Astrocyte (in vitro differentiated cells and primary cell): ENCODE measurements at regions not wholly inside any gene's neighbourhood (a gene's known extent, or its start where the extent isn't known, plus 50 kb on each side); places are given as distances from the start of the nearest gene placed in this dataset.

Experiments
- DNase-seq: peaks from one replicate; pipeline ENCODE4 v3.0.0-alpha.2; 2010; ENCODE audit warnings: low read depth
- FAIRE-seq: peaks from 2 replicates; lab custom pipeline; 2011; peaks lifted over from hg19 to GRCh38; lab: Jason Lieb, UNC
- H2AFZ ChIP-seq: 2 replicates; pipeline ENCODE4 v1.6.0; 2012; ENCODE audit warnings: low read depth, low read length, inconsistent platforms
- H3K27ac ChIP-seq: 2 replicates; pipeline ENCODE4 v1.5.1; 2011; ENCODE audit warnings: low read depth, low read length, inconsistent platforms
- H3K27me3 ChIP-seq: 2 replicates; pipeline ENCODE4 v1.6.0; 2011; ENCODE audit warnings: low read length, inconsistent platforms; ENCODE audit not compliant: insufficient read depth
- H3K36me3 ChIP-seq: 2 replicates; pipeline ENCODE4 v1.5.1; 2011; ENCODE audit warnings: low read length, inconsistent platforms; ENCODE audit not compliant: insufficient read depth
- H3K4me1 ChIP-seq: 2 replicates; pipeline ENCODE4 v1.5.1; 2011; ENCODE audit warnings: low read length, inconsistent platforms; ENCODE audit not compliant: insufficient read depth
- H3K4me2 ChIP-seq: 2 replicates; pipeline ENCODE4 v1.6.0; 2012; ENCODE audit warnings: low read length, inconsistent platforms
- H3K4me3 ChIP-seq: 2 replicates; pipeline ENCODE4 v1.5.1; 2011; ENCODE audit warnings: low read depth, mild to moderate bottlenecking, low read length, inconsistent platforms; ENCODE audit not compliant: insufficient read depth
- H3K79me2 ChIP-seq: 2 replicates; pipeline ENCODE4 v1.6.0; 2012; ENCODE audit warnings: mild to moderate bottlenecking, low read length, inconsistent platforms; ENCODE audit not compliant: insufficient read depth
- H3K9ac ChIP-seq: 2 replicates; pipeline ENCODE4 v1.6.0; 2012; ENCODE audit warnings: mild to moderate bottlenecking, low read length, inconsistent platforms
- H3K9me3 ChIP-seq: 2 replicates; pipeline ENCODE4 v1.5.1; 2012; ENCODE audit warnings: low read depth, mild to moderate bottlenecking, low read length, inconsistent platforms; ENCODE audit not compliant: insufficient read depth
- H4K20me1 ChIP-seq: 2 replicates; pipeline ENCODE4 v1.6.0; 2012; ENCODE audit warnings: low read length, inconsistent platforms; ENCODE audit not compliant: insufficient read depth
- H3K27ac Mint-ChIP-seq: one replicate; pipeline ENCODE4 v1.8.0; 2021; ENCODE audit warnings: mild to moderate bottlenecking, mixed read lengths; ENCODE audit not compliant: unreplicated experiment
- H3K27me3 Mint-ChIP-seq: one replicate; pipeline ENCODE4 v1.8.0; 2021; ENCODE audit warnings: low read depth, mixed read lengths; ENCODE audit not compliant: unreplicated experiment
- H3K36me3 Mint-ChIP-seq: one replicate; pipeline ENCODE4 v1.8.0; 2021; ENCODE audit warnings: low read depth, mixed read lengths; ENCODE audit not compliant: unreplicated experiment
- H3K4me1 Mint-ChIP-seq: one replicate; pipeline ENCODE4 v1.8.0; 2021; ENCODE audit warnings: low read depth, mixed read lengths; ENCODE audit not compliant: unreplicated experiment
- H3K4me3 Mint-ChIP-seq: one replicate; pipeline ENCODE4 v1.8.0; 2021; ENCODE audit warnings: mild to moderate bottlenecking, moderate library complexity, mixed read lengths; ENCODE audit not compliant: unreplicated experiment
- H3K9me3 Mint-ChIP-seq: one replicate; pipeline ENCODE4 v1.8.0; 2021; ENCODE audit warnings: mild to moderate bottlenecking, mixed read lengths; ENCODE audit not compliant: unreplicated experiment
- EZH2 ChIP-seq: IDR thresholded peaks from 2 replicates; pipeline ENCODE4 v1.6.1; 2012; ENCODE audit warnings: mild to moderate bottlenecking, low read length, inconsistent platforms; ENCODE audit not compliant: insufficient read depth
- TF ChIP-seq, protein P1 (sequence below): IDR thresholded peaks from 2 replicates; pipeline ENCODE4 v1.5.1; 2011; ENCODE audit warnings: low read depth, mild to moderate bottlenecking, inconsistent platforms, low read length, moderate library complexity; ENCODE audit not compliant: insufficient read depth

- Mint-ChIP-seq H3K4me3 (no peak overlapping the region), H3K27me3 (peaks cover 15% of the 10 kb centered on the region), H3K9me3 (no peaks in the 10 kb centered on the region), H3K36me3 (no peaks in the 10 kb centered on the region), H3K4me1 (peaks cover 12% of the 10 kb centered on the region), H3K27ac (peak overlapping the region; percentile 55)
- H3K79me2 ChIP-seq: no peaks in the 10 kb centered on the region
- peaks cover 7% of the 10 kb centered on the region for H3K27me3 ChIP-seq
- H4K20me1 ChIP-seq: no peaks in the 10 kb centered on the region
- no peak overlapping the region for H3K4me3 ChIP-seq
- TF ChIP-seq, protein P1, sequence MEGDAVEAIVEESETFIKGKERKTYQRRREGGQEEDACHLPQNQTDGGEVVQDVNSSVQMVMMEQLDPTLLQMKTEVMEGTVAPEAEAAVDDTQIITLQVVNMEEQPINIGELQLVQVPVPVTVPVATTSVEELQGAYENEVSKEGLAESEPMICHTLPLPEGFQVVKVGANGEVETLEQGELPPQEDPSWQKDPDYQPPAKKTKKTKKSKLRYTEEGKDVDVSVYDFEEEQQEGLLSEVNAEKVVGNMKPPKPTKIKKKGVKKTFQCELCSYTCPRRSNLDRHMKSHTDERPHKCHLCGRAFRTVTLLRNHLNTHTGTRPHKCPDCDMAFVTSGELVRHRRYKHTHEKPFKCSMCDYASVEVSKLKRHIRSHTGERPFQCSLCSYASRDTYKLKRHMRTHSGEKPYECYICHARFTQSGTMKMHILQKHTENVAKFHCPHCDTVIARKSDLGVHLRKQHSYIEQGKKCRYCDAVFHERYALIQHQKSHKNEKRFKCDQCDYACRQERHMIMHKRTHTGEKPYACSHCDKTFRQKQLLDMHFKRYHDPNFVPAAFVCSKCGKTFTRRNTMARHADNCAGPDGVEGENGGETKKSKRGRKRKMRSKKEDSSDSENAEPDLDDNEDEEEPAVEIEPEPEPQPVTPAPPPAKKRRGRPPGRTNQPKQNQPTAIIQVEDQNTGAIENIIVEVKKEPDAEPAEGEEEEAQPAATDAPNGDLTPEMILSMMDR: no peak
- TF ChIP-seq EZH2: no peak
- H3K27ac ChIP-seq: no peak overlapping the region
- no peaks in the 10 kb centered on the region for H3K9me3 ChIP-seq
- DNase-seq (peak; percentile 56), FAIRE-seq (no peak)
- no peak overlapping the region for H3K9ac ChIP-seq
- H3K4me2 ChIP-seq: peak overlapping the region; percentile 34
- no peak overlapping the region for H2AFZ ChIP-seq
- H3K4me1 ChIP-seq: peaks cover 14% of the 10 kb centered on the region
- H3K36me3 ChIP-seq: no peaks in the 10 kb centered on the region
These were observed 512.8 kb downstream of the INSC start for GRCh38 chr11:15627560-15627959.

- Histone ChIP-seq H3K4me3 (no peak overlapping the region), H3K4me1 (peaks cover 10% of the 10 kb centered on the region), H3K27ac (no peak overlapping the region), H3K36me3 (no peaks in the 10 kb centered on the region), H3K9ac (no peak overlapping the region), H3K79me2 (no peaks in the 10 kb centered on the region), H3K27me3 (no peaks in the 10 kb centered on the region), H4K20me1 (no peaks in the 10 kb centered on the region), H3K4me2 (no peak overlapping the region), H2AFZ (no peak overlapping the region), H3K9me3 (no peaks in the 10 kb centered on the region)
- Mint-ChIP-seq H3K9me3 (no peaks in the 10 kb centered on the region), H3K27ac (no peak overlapping the region), H3K27me3 (peaks cover 10% of the 10 kb centered on the region), H3K4me3 (no peak overlapping the region), H3K36me3 (no peaks in the 10 kb centered on the region), H3K4me1 (peaks cover 12% of the 10 kb centered on the region)
- DNase-seq (no peak), FAIRE-seq (no peak)
- TF ChIP-seq, protein P1: no peak
- TF ChIP-seq EZH2: no peak
These were observed 515.1 kb downstream of the INSC start for GRCh38 chr11:15629690-15630321.

DNA sequence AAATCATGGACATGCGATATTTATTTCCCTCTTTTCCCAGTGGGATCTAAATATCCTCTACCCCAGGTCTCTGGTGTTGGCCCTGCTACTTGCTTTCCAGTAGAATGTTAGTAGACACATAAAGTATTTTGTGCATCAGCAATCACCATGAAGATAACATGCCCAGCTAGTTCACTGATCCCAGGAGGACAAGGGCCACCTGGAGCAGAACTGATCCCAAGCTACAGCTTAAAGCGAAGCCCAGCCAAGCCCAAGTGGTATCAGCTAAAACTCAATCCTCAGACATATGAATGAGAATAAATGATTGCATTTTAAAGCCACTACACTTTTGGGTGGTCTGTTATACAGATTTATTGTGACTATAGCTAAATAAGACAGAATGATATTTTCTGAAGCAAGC lies 516.2 kb downstream of the INSC start:
- FAIRE-seq: no peak

More for the DNA sequence above, 516.2 kb downstream of the INSC start:
- Histone ChIP-seq H3K9me3 (no peaks in the 10 kb centered on the region), H3K27me3 (no peaks in the 10 kb centered on the region), H3K79me2 (no peaks in the 10 kb centered on the region), H3K36me3 (no peaks in the 10 kb centered on the region), H2AFZ (no peak overlapping the region), H4K20me1 (no peaks in the 10 kb centered on the region), H3K4me2 (no peak overlapping the region), H3K9ac (no peak overlapping the region), H3K4me1 (peaks cover 10% of the 10 kb centered on the region), H3K27ac (no peak overlapping the region), H3K4me3 (no peak overlapping the region)
- Mint-ChIP-seq H3K36me3 (no peaks in the 10 kb centered on the region), H3K9me3 (no peaks in the 10 kb centered on the region), H3K4me3 (no peak overlapping the region), H3K27ac (no peak overlapping the region), H3K27me3 (peaks cover 10% of the 10 kb centered on the region), H3K4me1 (peaks cover 9% of the 10 kb centered on the region)
- no peak for DNase-seq
- no peak for TF ChIP-seq EZH2
- TF ChIP-seq, protein P1: no peak
